ENCODE measurements at regions not wholly inside any gene's neighbourhood (a gene's known extent, or its start where the extent isn't known, plus 50 kb on each side); places are given as distances from the start of the nearest gene placed in this dataset.
"Not testable (repeated sequence)": the region's sequence is repeated elsewhere in the genome, so short reads cannot be mapped to it uniquely, and the experiment has no call there.

DNA sequence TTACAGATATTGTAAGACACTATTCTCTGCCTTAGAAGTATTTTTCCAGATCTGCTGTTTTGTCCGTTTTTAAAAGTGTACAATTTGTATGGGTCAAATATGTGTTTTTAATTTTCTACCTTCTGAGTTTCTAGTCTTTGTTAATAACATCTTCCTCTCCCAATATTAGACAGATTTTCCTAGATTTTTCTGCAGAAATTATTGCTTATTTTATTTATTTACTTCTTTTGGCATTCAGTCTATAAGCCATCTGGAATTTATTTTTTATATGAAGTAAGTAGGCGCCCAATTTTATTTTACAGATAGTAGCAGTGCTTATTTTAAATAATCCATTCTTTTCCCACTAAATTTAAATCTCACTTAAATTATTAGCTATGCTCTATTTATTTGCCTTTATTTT lies 103.1 kb upstream of the PLEKHG1 start:
- no peak for DNase-seq (ENCODE audit: low spot score)

- no peak for DNase-seq (ENCODE audit: low spot score)
Observed at GRCh38 chr6:150499882-150500312, 99.8 kb upstream of the PLEKHG1 start.

DNA sequence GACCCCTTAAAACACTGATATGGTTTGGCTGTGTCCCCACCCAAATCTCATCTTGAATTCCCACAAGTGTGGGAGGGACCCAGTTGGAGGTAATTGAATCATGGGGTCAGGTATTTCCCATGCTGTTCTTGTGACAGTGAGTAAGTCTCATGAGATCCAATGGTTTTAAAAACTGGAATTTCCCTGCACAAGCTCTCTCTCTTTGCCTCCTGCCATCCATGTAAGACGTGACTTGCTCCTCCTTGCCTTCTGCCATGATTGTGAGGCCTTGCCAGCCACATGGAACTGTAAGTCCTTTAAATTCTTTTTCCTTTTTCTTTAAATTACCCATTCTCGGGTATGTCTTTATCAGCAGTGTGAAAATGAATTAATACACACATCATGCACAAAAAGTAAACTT lies 99.1 kb upstream of the PLEKHG1 start:
- not testable (repeated sequence) for DNase-seq (ENCODE audit: low spot score)

DNA sequence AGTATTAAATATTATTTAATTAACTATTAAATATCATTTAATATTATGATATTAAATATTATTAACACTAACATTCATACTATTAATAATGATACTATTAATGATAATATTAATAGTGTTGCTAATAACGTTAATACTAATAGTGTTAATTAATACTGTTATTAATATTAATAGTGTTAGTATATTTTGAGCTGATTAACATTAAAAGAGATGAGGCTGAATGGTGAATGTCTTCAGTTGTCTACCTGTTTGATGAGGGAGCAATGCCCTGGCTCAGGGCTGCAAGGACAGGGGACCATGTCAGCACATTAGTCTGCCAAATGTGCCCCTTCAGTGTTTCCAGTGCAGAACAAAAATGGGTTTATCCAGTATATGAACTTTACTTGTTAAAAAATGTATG lies 96.6 kb upstream of the PLEKHG1 start:
- no peak for DNase-seq (ENCODE audit: low spot score)

DNA sequence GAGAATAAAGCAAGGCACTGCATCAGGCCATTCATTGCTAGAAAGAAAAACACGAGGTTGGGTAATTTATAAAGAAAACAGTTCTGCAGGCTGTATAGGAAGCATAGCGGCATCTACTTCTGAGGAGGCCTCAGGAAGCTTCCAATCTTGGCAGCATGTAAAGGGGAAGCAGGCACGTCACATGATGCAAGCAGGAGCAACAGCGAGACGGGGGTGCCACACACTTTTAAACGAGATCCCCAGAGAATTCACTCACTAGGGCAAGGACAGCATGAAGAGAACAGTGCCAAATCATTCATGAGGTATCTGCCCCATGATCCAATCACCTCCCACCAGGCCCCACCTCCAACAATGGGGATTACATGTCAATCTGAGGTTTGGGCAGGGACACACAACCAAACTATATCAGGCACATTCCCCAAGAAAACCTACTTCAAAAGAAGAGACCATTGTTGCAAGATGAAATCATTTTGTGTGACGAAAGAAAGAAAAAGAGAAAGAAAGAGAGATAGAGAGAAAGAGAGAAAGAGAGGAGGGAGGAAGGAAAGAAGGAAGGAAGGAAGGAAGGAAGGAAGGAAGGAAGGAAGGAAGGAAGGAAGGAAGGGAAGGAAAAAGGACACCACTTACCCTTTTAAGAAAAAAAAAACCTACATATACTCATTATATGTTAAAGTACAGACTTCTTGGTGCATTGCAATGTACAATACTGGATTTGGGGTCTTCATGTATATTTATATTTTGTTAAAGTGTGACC lies 95.9 kb upstream of the PLEKHG1 start:
- DNase-seq (ENCODE audit: low spot score) = no peak

- not testable (repeated sequence) for DNase-seq (ENCODE audit: low spot score)
Observed at GRCh38 chr6:150507361-150507760, 92.3 kb upstream of the PLEKHG1 start.

DNA sequence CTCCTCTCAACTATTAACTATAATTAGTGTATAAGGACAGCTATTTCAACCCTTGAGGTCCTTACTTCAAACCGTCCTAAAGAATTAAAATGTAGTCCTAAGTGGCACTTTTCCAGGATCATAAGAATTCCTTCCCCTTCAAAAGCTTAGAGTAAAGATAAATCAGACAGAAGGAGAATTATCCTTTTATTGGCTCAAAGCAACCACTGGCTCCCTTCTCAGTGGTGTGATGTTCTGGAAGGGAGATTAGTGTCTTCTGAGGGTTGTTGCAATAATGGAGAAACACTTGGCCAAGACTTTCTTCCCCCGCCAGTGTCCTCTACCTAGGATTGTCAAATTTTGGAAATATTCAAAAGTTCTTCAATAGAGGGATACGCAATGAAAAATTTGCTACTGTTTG lies 89.1 kb upstream of the PLEKHG1 start:
- DNase-seq (ENCODE audit: low spot score) = no peak

- no peak for DNase-seq (ENCODE audit: low spot score)
Observed at GRCh38 chr6:150511313-150511712, 88.4 kb upstream of the PLEKHG1 start.

DNA sequence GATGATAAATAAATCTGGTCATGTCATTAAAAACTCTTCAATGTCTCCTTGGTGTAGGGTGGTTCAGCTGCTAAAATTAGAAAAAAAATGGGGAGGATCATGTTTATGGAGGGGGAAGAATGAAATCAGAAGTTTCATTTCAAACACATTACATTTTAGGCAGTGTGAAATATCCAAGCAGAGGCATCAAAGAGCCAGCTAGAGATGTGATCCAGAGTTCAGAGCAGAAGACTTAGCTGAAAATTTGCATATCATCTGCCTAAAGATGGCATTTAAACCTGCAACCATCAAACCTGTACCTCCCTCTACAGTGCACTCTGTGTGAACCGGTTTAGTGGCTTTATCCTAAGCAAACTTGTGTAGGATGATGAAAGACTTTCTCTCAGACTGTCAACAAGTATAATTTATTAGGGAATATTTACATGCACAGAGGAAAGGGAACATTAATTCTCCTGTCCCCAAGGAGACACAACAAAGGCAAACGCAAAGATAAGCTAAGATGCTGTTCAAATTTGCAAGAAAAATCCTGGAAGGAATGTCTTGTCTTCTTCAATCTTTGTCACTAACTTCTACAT lies 84.8 kb upstream of the PLEKHG1 start:
- DNase-seq (ENCODE audit: low spot score) = no peak

GRCh38 chr6:150516199-150516598 lies 83.5 kb upstream of the PLEKHG1 start:
- no peak for DNase-seq (ENCODE audit: low spot score)

GRCh38 chr6:150517175-150517574 lies 82.5 kb upstream of the PLEKHG1 start:
- no peak for DNase-seq (ENCODE audit: low spot score)

DNA sequence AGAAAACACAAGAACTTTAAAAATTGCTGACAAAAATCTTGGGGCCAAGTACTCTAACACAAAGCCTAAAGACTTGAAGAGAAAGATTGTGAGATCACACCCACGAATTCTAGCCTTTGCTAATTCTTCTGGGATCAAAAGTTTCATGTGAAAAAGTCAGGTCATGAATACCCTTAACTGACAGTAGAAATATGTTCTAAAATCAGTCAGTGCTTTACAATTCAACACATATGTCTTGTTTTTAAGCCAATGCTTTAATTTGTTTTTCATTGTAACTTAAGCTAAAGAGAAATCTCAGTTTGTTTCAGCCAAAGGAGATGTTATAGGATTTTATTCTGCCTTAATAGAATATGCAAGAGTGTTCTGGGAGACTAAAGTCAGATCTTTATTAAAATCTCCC lies 78.2 kb upstream of the PLEKHG1 start:
- DNase-seq (ENCODE audit: low spot score) = no peak

DNA sequence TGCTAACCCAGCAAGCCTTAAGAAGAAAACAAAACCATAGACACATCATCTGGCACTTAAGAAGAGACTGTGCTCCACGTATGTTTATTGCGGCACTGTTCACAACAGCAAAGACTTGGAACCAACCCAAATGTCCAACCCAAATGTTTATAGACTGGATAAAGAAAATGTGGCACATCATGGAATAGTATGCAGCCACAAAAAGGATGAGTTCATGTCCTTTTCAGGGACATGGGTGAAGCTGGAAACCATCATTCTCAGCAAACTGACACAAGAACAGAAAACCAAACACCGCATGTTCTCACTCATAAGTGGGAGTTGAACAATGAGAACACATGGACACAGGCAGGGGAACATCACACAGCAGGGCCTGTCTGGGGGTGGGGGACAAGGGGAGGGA lies 76.5 kb upstream of the PLEKHG1 start:
- not testable (repeated sequence) for DNase-seq (ENCODE audit: low spot score)

GRCh38 chr6:150525300-150525699 lies 74.4 kb upstream of the PLEKHG1 start:
- no peak for DNase-seq (ENCODE audit: low spot score)

- no peak for DNase-seq (ENCODE audit: low spot score)
Observed at GRCh38 chr6:150527100-150527499, 72.6 kb upstream of the PLEKHG1 start.

DNA sequence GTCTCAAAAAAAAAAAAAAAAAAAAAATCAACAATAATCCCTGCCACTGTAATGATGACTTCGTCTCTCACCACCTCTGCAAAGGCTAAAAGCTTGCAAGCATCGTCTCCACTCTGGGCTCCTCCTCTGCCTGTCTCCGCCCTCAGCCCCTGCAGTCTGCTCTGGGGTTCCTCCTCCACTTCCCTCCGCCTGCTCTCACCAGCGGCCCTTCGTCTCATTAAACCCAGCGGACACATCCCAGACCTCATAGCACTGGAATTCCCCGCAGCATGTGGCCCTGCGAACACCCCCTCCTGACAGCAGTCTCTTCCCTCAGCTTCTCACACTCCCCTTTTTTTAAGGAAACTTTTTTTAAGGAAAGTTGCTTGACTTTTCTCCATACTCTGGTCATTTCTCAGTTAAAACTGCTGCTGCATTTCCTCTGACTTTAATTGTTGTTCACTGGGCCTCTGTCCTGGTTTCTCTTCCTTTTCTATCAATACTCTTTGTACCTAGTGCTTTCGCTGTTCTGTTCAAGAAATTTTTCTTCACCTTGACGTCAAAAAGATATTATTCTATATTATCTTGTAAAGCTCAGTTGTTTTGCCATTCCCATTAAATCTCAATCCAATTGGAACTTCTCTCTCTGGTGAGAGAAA lies 70.9 kb upstream of the PLEKHG1 start:
- peak; percentile 81 for DNase-seq (ENCODE audit: low spot score)

GRCh38 chr6:150529646-150530045 lies 70.0 kb upstream of the PLEKHG1 start:
- DNase-seq (ENCODE audit: low spot score) = no peak

DNA sequence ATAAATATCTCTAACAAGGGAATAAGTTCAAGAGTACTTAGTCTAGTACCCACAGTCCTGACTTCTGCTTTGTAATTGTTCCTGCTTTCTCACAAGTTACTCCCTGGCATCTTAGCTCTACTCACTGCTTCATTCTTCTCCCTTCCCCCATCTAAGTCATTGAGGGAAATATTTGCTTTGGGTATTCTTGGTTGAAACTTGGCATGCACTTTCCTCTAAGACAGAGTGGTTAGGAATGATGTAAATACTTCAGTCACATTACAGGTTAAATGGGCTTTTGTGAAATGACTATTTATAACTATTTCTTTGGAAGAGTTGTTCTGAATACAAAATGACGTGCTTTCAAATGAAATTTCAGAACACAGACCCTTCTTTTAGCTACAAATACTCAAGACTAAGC lies 67.7 kb upstream of the PLEKHG1 start:
- no peak for DNase-seq (ENCODE audit: low spot score)

- DNase-seq (ENCODE audit: low spot score) = no peak
Observed at GRCh38 chr6:150534553-150534952, 65.1 kb upstream of the PLEKHG1 start.

DNA sequence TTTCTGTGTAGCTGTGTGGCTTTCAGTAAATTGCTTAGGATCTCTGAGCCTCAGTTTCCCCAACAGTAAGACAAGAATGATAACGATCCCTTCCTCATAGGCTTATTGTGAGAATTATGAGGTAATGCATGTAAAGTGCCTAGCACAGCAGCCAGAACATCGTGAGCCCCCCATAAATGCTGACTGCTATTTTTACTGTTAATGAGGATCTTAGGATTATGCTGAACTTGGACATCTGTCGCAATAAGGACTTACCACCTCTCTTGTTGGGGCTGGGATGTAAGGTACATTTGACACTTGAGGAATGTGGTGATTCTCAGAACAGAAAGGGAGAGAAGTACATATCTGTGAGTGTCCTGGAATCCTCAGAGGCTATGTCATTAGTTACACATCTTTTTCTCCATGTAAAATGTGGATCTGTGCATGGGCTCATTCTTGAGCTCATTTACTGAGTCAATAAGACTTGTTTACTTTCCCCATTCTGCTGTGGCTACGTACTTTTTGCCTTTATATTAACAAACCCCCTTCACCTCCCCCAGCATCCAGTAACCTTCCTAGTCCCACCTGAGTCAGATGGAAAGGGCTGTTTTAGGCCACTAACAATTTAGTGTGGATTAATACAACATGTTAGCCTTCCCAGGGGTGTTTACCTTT lies 64.4 kb upstream of the PLEKHG1 start:
- no peak for DNase-seq (ENCODE audit: low spot score)

GRCh38 chr6:150535818-150536220 lies 63.9 kb upstream of the PLEKHG1 start:
- DNase-seq (ENCODE audit: low spot score) = no peak

GRCh38 chr6:150536835-150537234 lies 62.9 kb upstream of the PLEKHG1 start:
- no peak for DNase-seq (ENCODE audit: low spot score)

GRCh38 chr6:150537491-150537890 lies 62.2 kb upstream of the PLEKHG1 start:
- no peak for DNase-seq (ENCODE audit: low spot score)
